ENCODE measurements at regions not wholly inside any gene's neighbourhood (a gene's known extent, or its start where the extent isn't known, plus 50 kb on each side); places are given as distances from the start of the nearest gene placed in this dataset.
"Not testable (repeated sequence)": the region's sequence is repeated elsewhere in the genome, so short reads cannot be mapped to it uniquely, and the experiment has no call there.

DNA sequence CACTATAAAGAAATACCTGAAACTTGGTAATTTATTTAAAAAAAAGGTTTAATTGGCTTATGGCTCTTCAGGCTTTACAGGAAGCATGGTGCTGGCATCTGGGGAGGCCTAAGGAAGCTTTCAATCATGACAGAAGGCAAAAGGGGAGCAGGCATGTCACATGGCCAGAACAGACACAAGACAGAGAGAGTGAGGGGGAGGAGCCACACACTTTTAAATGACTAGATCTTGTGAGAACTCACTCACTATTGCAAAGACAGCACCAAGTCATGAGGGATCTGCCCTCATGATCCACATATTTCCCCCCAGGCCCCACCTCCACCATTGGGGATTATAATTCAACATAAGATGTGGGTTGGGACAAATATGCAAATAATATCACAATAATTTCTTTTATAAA, 355.6 kb downstream of the DAD1 start:
- DNase-seq = no peak

DNA sequence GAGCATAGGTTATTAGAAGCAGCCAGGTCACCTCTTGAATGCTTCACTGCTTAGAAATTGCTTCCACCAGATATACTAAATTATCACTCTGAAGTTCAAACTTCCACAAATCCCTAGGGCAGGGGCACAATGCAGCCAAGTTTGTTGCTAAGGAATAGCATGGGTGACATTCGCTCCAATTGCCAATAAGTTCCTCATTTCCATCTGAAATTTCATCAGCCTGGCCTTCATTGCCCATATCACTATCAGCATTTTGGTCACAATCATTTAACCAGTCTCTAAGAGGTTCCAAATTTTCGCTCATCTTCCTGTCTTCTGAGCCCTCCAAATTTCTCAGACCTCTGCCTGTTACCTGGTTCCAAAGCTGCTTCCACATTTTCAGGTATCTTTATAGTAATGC, 356.1 kb downstream of the DAD1 start:
- no peak for DNase-seq

DNA sequence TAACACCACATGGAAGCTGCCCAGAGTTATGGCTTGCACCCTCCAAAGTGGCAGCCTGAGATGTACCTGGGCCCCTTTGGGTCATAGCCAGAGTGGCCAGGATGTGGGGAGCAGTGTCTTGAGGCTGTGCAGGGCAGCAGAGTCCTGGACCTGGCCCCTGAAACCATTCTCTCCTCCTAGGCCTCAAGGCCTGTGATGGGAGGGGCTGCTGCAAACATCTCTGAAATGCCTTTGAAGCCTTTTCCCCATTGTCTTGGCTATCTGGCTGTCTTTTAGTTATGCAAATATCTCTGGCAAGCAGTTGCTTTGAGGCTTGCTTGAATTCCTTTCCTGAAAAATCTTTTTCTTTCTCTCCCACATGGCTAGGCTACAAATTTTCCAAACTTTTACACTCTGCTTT, 356.5 kb downstream of the DAD1 start:
- no peak for DNase-seq

DNA sequence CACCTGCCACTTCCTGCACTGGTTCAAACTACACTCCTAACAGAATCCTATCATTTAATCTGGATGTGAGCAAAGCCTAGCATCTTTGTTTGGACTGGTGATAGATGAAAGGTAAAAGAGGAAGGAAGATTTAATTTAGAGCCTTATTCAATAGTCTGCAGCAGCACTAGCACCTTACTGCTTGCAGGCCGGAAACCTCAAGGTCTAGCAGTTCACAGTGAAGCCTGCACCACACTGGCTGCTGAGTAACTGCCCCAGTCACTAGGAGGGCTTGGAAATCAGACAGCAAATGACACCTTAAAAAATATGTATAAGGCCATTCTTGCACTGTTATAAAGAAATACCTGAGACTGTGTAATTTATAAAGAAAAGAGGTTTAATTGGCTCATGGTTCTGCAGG, 358.0 kb downstream of the DAD1 start:
- DNase-seq = no peak

DNA sequence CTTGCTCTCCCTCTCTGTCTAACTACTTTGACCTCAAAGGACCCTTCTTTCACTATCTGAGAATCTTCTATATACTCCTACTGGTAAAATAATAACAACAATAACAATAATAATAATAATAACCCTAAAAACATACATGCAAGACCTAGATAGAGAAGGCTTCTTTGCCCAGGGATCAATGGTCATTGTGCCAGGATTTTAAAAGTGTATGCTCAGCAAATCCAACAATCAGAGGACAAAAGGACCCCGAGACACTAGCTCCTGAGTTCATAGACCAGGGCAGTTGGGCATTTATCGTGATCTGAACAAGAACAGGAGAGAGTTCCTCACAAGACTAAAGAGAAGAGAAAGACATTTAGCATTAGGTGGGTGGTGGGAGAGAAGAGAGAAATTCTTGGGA, 358.5 kb downstream of the DAD1 start:
- no peak for DNase-seq

DNA sequence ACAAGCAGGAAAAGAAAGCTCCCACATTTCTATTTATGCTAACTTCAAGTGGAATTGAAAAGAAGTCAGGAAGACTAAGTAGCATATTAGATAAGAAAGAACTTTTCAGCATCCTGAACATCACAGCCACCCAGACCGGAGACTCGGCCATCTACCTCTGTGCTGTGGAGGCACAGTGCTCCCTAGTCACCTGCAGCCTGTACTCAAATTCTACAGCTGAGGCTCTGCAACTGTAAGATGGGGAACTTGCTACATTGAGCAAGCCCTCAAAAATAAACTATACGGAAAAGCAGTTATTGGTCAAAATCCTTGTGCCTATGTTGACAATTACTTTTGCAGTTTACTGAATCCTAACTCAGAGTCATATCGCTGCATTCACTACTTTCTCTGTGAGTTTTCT, 361.9 kb downstream of the DAD1 start:
- DNase-seq = no peak

DNA sequence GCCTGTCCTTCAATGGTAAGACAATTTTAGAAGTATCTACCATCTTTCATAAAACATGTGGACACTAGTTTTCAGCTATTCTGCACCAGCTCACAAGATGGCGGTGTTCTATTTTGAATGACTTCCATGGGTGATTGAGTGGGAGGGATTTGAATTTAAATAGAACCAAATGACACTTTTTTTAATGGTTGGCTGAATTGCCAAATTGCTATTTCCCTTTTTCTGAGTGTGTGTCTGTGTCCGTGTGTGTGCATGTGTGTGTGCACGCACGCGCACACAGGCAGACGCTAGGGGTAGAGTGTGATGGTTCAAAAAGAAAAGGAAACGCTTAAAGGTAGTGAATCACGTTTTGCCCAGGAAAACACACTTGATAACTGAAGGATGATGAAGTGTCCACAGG, 362.6 kb downstream of the DAD1 start:
- DNase-seq = no peak

DNA sequence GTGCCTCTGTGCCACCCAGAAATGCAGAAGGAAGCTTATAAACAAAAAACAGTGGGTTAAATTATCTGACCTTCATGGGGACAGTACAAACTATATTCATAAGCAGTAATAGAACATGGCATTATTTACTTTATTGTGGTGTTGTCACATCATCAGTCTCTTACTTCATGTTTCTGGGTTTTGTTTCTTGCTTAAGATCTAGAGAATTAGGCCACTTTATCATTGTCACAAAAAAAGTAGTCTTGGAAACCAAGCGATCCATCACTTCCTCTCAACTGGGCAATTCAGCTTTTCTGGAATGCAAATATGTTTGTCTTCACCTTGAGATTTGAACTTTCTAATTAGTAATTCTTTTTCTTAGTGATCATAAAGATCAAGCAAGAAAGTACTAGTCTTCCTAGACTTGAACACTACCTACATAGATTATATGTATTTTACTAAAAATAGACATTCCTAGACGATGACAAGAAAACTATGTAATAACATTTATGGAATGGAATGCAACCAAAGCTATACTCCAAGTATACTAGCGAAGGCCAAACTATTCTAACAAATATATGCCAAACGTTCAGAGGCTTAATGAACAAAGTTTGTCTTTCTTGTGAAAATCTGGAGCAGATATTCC, 363.4 kb downstream of the DAD1 start:
- DNase-seq = no peak

DNA sequence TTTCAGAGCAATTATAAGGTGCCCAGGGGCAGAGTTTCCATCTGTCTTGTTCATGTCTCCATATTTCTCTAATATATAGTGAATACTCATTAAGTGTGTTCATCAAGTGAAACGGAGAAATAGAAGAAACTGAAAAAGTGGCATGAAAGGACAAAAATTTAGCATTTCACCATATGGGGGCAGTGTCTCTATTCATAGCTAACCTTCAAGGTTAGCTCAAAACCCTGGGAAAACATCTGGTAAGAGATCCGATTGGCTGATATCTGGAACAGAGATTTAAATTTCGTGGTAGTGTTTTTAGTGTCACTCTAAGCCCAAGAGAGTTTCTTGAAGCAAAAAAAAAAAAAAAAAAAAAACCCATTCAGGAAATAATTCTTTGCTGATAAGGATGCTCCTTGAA, 367.5 kb downstream of the DAD1 start:
- DNase-seq = no peak

DNA sequence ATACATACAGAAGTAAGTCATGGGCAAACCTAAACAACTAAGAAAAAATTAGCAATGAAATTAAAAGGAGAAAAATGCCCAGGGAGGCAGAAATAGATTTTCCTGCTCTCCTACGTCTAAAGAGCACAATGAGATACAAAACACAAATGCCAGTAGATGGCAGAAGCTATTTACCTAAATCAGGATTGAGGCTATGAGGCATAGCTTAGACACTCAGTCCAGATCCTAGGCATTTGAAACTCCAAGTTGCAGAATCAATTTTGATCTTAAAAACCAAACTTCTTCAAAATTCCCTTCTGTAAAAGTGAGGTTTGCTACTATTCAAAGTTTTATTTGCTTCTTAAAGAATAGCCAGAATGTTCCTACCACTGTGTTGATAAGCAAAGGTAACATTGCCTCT, 368.6 kb downstream of the DAD1 start:
- DNase-seq = no peak

DNA sequence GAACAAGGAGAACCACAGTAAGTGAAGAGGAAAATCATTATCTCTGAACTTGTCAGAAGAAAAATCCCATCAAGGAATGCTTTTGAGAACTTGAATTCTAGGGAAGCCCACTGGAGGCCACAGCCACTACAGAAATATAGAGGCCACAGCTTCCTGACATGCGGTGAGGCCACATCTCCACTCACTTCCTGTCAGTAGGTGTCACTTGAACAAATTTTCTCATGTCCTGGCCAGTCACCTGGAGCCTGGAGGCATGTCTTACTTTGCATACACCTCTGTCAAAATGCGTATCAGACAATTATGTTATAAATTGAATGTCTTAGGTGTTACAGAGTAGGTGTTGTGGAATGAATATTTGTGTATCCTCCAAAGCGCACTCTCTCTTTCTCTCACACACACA, 370.3 kb downstream of the DAD1 start:
- DNase-seq = no peak

DNA sequence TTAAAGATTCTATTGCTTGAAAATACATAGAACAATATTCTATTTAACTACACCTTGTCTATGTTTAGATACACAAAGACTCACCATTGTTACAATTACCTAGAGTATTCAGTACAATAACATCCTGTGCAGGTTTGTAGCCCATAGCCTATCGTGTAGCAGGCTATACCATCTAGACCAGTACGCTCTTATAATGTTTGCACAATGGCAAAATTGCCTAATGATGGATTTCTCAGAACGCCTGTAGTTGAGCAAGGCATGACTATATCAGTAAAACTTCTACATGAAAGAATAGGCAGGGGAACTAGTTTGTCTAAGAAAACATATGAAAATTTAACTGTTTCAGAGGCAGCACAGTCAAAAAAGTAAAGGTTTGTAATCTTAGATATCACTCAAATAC, 375.9 kb downstream of the DAD1 start:
- DNase-seq = no peak

DNA sequence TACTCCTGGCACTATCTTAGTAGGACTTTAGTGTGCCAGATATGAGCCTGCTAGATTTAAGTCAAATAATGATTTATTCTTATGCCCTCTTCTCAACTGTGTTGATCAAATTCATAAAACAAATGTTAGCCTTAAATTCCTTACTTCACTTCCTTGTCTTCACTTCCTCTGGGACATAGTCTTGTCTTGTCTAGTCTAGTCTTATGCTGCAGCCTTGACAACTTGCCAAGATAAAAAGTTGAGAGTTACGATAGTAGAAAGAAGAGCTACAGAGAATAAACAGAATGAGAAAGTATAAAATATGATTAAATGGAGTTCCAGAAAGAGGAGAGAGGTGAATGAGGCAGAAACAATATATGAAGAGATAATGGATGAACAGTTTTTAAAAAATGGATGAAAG, 378.1 kb downstream of the DAD1 start:
- no peak for DNase-seq

DNA sequence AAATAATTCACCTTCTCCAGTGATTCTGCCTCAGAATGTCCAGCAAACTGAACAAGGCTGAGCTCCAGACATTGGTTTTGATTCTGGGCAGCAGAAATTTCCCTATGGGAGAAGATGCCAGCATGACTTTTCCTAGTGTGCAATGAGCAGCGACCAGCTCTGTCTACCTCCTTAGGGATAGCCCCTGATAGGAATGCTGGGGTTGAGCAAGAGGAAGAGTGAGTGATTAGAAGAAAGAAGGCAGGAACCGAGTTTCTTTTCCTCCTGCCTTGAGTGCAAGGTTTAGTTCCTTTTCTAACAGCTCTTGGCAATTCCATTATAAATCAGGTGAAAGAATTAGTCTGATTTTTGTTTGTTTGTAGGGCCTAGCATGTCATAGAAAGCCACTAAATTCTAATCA, 379.0 kb downstream of the DAD1 start:
- no peak for DNase-seq

DNA sequence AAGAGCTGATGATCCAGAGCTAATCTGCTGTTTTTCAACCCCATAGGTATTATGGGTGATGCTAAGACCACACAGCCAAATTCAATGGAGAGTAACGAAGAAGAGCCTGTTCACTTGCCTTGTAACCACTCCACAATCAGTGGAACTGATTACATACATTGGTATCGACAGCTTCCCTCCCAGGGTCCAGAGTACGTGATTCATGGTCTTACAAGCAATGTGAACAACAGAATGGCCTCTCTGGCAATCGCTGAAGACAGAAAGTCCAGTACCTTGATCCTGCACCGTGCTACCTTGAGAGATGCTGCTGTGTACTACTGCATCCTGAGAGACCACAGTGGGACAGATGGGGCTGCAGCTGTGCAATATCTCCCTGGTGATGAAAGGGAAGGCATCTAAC, 386.0 kb downstream of the DAD1 start:
- DNase-seq = no peak

DNA sequence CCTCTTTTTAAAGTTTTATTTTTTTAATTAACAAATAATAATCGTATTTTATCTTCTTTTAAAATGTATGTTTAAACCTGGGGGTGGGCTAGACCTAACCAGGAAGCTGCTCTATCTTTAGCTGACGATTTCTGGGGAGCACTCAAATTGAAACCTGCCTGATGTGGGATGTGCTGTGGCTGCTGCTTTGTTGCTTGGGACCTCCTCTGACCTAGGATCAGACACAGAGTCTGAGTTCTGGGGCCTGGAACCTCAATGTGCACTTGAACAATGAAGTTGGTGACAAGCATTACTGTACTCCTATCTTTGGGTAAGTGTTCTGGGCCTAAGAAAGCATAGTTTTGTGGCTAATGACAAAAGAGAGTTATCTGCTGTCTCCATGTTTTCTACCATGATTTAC, 386.7 kb downstream of the DAD1 start:
- no peak for DNase-seq

DNA sequence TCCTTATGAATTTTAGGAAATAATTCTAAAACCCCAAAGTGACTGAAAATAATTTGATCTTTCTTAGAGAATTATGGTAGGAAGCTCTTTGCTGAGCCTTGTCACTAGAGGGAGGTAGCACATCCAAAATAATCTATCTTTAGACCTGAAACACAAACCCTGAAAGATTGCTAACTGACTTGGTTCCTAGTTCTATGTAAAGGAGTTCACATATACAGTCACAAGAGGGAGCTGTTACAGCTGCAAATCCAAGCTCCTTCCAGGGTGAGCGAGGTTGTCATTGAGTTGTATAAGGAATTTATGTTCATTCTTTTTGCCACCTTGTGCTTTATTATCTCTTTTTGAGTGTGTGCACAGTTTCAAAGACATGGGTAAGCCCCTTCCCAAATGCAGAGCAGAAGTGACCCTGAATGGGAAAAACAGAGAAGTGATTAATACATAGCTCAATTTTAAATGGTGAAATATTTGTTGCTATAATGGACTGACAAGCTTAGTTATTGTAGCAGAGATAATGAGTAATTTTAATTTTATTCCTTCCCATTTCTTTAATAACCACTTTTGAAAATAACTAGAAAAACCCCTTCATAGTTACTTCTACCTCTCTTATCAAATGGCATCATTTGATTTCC, 387.9 kb downstream of the DAD1 start:
- no peak for DNase-seq

DNA sequence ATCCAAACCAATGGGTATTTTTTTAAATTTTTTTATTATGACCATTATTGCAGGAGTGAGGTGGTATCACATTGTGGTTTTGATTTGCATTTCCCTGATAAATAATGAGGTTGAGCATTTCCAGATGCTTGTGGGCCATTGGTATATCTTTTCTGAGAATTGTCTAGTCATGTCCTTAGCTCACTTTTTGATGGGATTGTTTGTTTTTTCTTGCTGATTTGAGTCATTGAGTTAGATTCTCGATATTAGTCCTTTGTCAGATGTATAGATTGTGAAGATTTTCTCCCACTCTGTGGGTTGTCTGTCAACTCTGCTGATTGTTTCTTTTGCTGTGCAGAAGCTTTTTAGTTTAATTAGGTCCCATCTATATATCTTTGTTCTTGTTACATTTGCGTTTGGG, 388.9 kb downstream of the DAD1 start:
- DNase-seq = not testable (repeated sequence)

DNA sequence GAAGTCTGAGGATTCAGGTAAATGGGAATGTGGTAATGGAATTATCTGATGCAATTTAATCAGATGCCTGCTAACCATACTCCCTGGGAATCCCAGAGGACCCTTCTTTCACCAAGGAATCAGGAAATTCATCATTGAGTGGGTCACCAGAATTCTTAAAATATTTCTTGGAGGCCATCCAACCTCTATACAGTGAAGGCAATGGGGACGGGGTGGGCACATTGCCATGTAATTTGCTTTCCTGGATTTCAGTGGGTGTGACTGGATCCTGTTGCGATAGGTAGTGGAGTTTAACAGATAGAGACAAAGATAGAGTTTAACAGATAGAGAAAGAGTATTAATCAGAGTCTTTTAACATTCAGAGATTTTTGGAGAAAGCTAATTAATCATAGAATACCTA, 394.4 kb downstream of the DAD1 start:
- DNase-seq = no peak

DNA sequence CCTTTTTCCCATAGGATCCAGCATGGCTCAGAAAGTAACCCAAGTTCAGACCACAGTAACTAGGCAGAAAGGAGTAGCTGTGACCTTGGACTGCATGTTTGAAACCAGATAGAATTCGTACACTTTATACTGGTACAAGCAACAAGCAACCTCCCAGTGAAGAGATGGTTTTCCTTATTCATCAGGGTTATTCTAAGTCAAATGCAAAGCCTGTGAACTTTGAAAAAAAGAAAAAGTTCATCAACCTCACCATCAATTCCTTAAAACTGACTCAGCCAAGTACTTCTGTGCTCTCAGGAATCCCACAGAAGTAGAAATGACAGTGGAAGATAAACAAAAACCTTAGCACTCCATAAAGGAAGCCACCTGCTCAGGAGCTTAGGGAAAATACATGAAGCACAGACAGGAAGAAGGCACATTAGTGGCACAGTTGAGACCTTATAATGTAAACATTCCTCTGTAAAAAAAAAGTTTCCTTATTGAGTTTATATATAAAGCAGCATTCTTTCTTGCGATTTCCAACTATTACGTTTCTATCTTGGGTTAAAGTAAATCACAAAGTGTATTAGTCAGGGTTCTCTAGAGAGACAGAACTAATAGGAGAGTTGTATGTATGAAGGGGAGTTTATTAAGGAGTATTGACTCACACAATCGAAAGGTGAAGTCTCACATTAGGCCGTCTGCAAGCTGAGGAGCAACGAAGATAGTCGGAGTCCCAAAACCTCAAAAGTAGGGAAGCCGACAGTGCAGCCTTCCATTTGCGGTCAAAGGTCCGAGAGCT, 398.4 kb downstream of the DAD1 start:
- no peak for DNase-seq

DNA sequence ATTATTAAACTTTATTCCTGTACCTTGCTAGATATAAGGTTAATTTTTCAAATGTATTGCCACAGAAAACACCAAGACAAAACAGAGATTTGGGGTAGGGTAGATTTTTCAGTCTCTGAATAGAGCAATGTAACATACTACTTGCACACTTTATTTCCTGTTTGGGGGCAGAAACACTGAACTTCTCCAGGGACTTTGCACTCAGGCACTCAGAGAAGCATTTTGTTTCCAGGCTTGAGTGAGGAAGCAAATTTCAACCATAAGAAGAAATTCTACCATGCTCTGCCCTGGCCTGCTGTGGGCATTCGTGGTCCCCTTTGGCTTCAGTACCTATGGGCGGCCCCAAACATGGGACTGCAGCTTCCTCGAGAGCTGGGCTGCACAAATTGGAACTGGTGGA, 399.1 kb downstream of the DAD1 start:
- no peak for DNase-seq

DNA sequence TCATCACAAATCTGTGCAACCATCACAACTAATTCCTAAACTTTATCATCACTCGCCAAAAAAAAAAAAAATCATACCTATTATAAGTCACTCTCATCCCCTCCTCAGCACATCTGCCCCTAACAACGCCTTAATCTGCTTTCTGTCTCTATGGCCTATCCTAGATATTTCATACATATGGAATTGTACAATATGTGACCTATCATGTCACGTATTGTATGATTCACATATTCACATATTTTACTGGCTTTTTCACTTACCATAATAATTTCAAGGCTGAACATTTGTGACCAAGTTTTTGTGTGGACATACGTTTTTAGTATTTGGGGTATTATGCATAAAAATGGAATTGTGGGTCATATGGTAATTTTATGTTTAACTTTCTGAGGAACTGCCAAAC, 400.7 kb downstream of the DAD1 start:
- no peak for DNase-seq

DNA sequence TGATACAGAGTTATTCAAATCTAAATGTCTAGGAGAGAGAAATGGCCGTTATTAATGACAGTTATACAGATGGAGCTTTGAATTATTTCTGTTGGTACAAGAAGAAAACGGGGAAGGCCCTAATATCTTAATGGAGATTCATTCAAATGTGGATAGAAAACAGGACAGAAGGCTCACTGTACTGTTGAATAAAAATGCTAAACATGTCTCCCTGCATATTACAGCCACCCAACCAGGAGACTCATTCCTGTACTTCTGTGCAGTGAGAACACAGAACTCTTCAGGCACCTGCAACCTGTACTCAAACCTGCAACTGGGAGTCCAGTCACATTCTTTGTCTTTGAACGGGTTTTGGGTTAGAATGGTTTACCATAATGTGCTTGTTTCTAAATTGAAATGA, 403.2 kb downstream of the DAD1 start:
- DNase-seq = no peak

DNA sequence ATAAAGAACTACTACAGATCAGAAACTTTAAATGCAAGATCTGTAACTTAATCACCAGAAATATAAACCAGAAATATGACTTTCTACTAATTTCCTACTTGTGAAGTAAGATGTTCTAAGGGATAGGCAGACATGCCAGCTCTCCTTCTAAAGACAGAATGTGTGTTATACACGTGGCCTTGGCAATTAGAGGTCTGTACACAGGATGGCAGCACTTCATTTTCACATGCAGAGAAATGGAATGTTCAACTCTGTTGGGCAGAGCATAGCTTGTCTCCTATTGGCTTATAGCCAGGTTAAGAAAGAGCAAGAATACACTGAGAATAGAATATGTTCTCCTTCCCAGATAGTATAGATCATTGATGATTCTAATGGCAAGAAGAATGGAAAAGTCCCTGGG, 403.8 kb downstream of the DAD1 start:
- DNase-seq = no peak

DNA sequence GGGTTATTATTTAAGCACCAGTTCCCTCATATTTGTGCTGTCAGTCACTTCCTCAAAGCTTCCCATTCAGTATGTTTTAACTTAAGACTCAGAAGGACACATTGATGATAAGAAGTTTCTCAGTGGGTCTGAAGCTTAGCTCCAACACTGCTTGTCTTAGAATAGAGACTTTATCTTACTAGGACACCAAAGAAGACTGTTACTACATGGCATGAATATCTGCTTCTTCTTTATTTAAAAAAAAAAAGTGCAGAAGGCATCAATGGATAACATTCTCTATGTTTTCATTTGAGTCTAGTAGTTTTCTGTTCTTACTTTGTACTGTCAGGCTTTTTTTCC, 404.2 kb downstream of the DAD1 start:
- no peak for DNase-seq

Data from COR-L47 (cell line).